Esophagus muscularis mucosa (tissue), 3 donors: ENCODE measurements at regions not wholly inside any gene's neighbourhood (a gene's known extent, or its start where the extent isn't known, plus 50 kb on each side); places are given as distances from the start of the nearest gene placed in this dataset.

ENCODE experiments used
- POLR2A ChIP-seq: fragments of 450-650 bp; IDR thresholded peaks from one replicate; pipeline ENCODE4 v1.6.1; 2017; ENCODE audit warnings: antibody characterized with exemption, moderate library complexity, mild to moderate bottlenecking, low read depth
- TF ChIP-seq, protein P1 (sequence below), 3 experiments: fragments of 200-600 bp in 2 of 3; fragments of 450-650 bp in 1 of 3; sonication (generic) in 2 of 3; IDR thresholded peaks; one replicate each; pipeline ENCODE4 v1.5.1; 2017 to 2019; ENCODE audit warnings: antibody characterized with exemption in 3 of 3, mild to moderate bottlenecking in 2 of 3, moderate library complexity in 1 of 3

DNA sequence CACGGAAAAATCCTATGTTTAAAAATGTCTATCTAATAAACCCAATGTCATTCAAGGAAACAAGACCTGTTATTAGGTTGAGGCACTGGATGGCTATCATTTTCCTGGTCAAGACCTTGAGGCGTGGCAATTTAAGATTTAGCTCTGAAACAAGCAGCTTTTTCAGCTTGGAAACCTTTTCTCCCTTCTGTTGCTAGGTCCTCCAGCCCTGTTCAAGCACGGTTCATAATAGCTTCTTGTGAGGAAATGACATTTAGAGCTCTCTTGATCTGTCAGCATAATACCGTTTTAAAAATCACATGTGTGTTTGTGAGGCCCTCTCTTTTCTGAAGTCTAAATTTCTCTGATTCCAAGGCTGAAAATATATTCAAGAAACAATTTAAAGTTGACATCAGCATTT lies 133.6 kb upstream of the GRPR start:
- TF ChIP-seq, protein P1, sequence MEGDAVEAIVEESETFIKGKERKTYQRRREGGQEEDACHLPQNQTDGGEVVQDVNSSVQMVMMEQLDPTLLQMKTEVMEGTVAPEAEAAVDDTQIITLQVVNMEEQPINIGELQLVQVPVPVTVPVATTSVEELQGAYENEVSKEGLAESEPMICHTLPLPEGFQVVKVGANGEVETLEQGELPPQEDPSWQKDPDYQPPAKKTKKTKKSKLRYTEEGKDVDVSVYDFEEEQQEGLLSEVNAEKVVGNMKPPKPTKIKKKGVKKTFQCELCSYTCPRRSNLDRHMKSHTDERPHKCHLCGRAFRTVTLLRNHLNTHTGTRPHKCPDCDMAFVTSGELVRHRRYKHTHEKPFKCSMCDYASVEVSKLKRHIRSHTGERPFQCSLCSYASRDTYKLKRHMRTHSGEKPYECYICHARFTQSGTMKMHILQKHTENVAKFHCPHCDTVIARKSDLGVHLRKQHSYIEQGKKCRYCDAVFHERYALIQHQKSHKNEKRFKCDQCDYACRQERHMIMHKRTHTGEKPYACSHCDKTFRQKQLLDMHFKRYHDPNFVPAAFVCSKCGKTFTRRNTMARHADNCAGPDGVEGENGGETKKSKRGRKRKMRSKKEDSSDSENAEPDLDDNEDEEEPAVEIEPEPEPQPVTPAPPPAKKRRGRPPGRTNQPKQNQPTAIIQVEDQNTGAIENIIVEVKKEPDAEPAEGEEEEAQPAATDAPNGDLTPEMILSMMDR (IDR thresholded peaks at IDR 0.05), result no peak
- TF ChIP-seq POLR2A, result no peak
